ENCODE measurements at regions not wholly inside any gene's neighbourhood (a gene's known extent, or its start where the extent isn't known, plus 50 kb on each side); places are given as distances from the start of the nearest gene placed in this dataset.

DNA sequence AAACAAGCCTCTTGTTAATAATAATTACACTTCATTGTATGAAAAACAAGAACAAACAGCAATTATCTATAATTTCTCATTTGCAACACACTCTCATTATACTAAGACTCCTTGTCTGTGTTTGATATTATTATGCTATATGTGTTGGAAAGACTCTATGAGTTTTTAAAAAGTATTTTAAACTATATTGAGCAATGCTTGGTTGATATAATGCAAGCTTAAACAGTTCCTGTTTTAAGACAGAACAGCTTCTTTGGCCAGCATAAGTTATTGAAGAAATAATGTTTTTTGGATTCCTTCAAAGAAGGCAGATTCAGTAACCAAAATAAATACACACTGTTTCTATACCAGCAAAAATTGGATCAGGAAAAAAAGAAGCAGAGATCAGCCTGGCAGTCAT lies 871.4 kb downstream of the MAT2B start:
- TF ChIP-seq, protein P1, sequence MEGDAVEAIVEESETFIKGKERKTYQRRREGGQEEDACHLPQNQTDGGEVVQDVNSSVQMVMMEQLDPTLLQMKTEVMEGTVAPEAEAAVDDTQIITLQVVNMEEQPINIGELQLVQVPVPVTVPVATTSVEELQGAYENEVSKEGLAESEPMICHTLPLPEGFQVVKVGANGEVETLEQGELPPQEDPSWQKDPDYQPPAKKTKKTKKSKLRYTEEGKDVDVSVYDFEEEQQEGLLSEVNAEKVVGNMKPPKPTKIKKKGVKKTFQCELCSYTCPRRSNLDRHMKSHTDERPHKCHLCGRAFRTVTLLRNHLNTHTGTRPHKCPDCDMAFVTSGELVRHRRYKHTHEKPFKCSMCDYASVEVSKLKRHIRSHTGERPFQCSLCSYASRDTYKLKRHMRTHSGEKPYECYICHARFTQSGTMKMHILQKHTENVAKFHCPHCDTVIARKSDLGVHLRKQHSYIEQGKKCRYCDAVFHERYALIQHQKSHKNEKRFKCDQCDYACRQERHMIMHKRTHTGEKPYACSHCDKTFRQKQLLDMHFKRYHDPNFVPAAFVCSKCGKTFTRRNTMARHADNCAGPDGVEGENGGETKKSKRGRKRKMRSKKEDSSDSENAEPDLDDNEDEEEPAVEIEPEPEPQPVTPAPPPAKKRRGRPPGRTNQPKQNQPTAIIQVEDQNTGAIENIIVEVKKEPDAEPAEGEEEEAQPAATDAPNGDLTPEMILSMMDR (IDR thresholded peaks at IDR 0.05; ENCODE audit: low read depth, low read length) = no peak
- TF ChIP-seq, protein P2, sequence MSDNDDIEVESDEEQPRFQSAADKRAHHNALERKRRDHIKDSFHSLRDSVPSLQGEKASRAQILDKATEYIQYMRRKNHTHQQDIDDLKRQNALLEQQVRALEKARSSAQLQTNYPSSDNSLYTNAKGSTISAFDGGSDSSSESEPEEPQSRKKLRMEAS (IDR thresholded peaks at IDR 0.05; ENCODE audit: low read depth, low read length) = no peak
- TF ChIP-seq POLR2A (IDR thresholded peaks at IDR 0.05; ENCODE audit: extremely low read depth, insufficient read length) = no peak
- no peak for TF ChIP-seq MYC (IDR thresholded peaks at IDR 0.05; ENCODE audit: low read depth, low read length)

All from NB4 (cell line).